G401 (cell line): ENCODE measurements at regions not wholly inside any gene's neighbourhood (a gene's known extent, or its start where the extent isn't known, plus 50 kb on each side); places are given as distances from the start of the nearest gene placed in this dataset.

Source experiments
- DNase-seq: peaks from one replicate; pipeline ENCODE4 v3.0.0-alpha.2; 2015; ENCODE audit warnings: low spot score
- in situ Hi-C: cut with HindIII; loops from 2 replicates; pipeline ENCODE4 v1.10.0; 2016; ENCODE audit warnings: low sequenced_read_pairs, mixed read lengths

DNA sequence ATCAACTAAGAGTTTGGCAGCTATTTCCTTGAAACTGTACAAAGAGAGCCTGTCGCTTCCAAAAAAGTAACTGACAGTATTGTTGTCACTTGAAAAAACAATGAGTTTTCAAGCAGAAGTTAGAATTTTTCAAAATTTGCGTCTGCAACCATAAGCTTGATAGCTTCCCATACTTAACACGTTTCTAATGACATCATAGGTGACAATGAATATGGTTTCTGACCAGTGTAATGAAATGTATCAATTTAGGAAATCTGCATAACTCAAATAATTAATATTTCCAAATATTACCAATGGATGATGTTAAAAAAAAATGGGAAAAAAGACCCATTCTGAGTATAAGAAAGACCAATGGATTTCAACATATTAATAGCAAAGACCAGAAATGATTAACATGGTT is 165.4 kb upstream of the CRY1 start:
- DNase-seq: no peak
- in situ Hi-C loops: no loop called here

- DNase-seq: no peak
- in situ Hi-C loops: no loop called here
Observed at GRCh38 chr12:107263980-107264379, 170.6 kb upstream of the CRY1 start.

DNA sequence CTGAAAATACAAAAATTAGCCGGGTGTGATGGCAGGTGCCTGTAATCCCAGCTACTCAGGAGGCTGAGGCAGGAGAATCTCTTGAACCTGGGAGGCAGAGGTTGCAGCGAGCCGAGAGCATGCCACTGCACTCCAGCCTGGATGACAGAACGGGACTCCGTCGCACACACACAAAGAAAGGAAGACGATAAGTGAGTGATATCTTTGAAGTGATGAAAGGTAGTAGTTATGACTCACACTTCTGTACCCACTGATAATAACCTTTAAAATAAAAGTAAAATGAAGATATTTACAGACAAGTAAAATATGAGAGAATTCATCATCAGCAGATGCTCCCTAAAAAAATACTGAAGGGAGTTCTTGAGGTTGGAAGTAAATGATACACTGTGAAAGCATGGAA is 171.3 kb upstream of the CRY1 start:
- in situ Hi-C loops: no loop called here

DNA sequence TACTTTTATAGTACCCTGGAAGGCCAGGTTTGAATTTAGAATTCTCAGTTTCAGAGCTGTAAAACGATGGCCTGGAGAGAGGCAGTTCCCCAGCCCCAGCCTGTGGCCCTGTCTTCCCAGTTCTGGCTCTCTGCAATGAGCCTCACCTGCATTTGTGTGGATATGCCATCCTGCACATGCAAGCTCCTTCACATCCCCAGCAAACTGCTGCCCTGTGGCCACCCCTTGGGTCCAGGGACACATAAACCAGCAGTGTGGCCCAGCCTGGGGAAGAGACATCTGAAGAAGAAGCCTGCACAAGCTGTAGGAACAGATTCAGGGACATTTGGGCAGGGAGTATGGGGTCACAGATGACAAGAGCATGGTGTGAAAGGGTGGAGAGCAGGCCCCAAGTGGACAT is 174.3 kb upstream of the CRY1 start:
- no peak for DNase-seq
- in situ Hi-C loops: no loop called here

More for the DNA sequence above, 171.3 kb upstream of the CRY1 start:
- no peak for DNase-seq

DNA sequence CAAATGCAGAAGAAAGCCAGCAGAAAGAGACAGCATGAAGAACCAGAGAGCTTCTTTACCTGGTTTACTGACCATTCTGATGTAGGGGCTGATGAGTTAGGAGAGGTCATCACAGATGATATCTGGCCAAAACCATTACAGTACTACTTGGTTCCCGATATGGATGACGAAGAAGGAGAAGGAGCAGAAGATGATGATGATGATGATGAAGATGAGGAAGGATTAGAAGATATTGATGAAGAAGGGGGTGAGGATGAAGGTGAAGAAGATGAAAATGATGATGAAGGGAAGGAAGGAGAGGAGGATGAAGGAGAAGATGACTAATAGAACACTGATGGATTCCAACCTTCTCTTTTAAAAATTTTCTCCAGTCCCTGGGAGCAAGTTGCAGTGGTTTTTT is 178.2 kb upstream of the CRY1 start:
- DNase-seq: no peak

DNA sequence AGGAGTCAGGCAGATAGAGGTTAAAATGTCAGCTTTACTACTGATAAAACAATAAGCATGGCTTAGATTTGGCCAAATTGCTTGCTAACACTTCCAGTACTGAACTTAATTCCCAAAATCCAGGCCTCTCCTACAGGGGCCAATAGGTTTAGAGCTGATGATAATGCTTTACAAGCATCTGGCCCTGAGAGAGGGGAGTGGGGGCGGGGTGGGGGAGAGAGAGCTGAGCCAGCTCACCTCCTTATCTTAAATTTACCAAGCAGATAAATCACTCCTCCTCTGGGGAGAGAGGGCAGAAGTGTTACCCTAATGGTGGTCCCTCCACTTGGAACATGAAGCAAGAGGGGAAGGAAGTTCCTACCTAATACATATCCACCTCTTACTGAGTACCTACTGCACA is 182.2 kb upstream of the CRY1 start:
- no peak for DNase-seq
- in situ Hi-C loops: no loop called here

More for the DNA sequence above, 178.2 kb upstream of the CRY1 start:
- in situ Hi-C loops: no loop called here

DNA sequence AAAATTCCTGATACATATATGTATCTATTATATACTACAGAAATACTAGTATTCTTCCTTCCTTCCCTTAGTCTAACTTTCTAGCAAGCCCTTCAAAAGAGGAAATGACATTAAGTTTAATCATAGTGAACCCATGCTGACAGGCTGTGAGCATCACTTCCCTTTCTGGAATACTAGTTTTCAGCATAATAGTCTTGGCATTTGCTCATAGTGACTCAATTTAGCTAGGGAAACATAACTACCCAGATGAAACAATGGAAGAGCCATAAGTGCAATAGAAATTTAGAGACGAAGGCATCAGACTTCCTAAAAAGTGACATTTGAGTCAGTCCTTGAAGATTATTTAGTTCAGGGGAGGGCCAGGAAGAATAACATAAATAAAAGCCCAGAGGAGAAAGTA is 184.5 kb upstream of the CRY1 start:
- no peak for DNase-seq
- in situ Hi-C loops: no loop called here

DNA sequence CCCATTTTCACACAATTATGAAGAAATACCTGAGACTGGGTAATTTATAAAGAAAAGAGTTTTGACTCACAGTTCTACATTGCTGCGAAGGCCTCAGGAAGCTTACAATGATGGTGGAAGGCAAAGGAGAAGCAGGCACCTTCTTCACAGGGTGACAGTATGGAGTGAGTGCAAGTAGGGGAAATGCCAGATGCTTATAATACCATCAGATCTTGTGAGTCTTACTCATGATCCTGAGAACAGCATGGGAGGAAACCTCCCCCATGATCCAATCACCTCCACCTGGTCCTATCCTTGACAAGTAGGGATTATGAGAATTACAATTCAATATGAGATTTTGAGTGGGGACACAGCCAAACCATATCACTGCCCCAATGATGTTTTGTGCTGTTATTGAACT is 189.3 kb upstream of the CRY1 start:
- in situ Hi-C loops: no loop called here

GRCh38 chr12:107283652-107284051 is 190.3 kb upstream of the CRY1 start:
- no peak for DNase-seq
- in situ Hi-C loops: no loop called here

More for the DNA sequence above, 189.3 kb upstream of the CRY1 start:
- no peak for DNase-seq

DNA sequence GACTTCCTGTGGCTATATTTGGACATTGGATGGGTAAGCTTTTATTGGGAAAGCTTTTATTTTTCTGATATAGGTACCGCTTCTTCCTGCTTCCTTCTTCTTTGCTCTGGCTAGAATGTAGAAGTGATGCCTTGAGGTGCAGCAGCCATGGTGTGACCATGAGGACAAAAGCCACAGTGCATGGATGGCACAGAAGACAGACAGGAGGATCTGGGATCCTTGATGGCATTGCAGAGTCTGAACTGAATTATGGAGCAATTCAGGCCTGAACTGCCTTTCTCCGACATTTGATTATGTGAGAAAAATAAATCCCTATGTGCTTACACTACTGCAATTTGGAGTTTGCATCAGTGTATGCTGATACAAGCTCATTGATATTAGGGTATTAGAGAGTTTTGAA is 191.3 kb upstream of the CRY1 start:
- in situ Hi-C loops: no loop called here

DNA sequence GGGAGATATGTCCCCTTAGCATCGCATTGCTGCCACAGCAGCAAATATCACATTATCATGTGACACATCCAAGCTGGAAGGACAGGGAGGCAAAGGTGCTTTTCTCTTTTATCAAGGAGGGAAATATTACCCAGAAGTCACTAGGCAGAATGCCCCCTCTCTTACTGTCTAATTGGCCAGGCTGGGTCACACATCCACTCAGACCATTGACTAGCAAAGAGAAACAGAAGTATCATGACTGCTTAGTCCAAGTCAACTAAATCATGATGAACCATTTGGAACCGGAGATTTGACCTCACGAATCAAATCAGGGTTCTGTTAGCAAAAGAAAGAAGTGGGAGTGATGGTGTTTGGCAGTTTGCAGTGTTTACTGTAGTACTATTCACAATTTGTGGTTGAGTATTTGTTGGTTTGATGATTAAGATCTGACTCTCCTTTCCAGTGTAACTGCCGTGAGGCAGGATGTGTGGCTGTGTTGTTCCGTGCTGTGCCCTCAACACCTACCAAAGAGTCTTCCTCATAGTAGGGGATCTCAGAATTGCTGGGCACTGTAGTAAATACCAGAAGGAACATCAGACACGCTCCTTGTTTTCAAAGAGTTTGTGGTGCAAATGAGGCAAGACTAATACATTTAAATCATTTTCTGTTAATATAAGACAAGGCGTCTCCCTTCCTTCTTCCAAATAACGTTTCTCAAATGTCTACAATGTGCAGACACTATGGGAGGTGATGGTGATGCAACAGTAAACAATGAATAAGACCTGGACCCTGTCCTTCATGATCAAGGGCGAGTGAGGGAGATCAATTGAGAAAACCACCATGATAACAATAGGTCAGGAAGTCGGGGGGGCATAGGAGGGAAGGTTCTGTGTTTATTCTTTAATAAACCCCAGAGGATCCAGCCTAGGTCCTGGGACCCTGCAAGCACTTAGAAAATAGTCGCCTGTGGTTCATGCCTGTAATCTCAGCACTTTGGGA is 194.4 kb upstream of the CRY1 start:
- in situ Hi-C loops: no loop called here
- no peak for DNase-seq

More for the DNA sequence above, 191.3 kb upstream of the CRY1 start:
- no peak for DNase-seq

GRCh38 chr12:107288414-107289127 is 195.2 kb upstream of the CRY1 start:
- no peak for DNase-seq
- in situ Hi-C loops: no loop called here

- no peak for DNase-seq
- in situ Hi-C loops: no loop called here
Observed at GRCh38 chr12:107291018-107291417, 197.7 kb upstream of the CRY1 start.

DNA sequence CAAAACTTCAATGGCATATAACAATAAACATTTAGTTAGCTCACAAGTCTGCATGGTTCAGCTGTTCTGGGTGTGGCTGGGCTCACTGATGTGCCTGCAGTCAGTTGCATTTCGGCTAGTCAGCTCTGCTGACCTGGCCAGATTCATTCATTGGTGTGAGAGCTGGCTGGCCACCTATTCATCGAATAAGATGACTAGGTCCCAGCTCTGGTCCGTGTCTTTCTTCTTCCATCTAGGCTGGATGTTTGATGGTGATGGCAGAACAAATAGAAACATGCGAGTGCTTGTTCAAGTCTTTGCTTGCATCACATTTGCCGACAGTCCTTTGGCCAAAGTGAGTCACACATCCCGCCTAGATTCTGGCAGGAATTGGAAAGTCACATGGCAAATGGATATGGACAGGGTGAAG is 203.3 kb upstream of the CRY1 start:
- DNase-seq: no peak
- in situ Hi-C loops: no loop called here

GRCh38 chr12:107302649-107303341 is 209.4 kb upstream of the CRY1 start:
- no peak for DNase-seq
- in situ Hi-C loops: no loop called here

DNA sequence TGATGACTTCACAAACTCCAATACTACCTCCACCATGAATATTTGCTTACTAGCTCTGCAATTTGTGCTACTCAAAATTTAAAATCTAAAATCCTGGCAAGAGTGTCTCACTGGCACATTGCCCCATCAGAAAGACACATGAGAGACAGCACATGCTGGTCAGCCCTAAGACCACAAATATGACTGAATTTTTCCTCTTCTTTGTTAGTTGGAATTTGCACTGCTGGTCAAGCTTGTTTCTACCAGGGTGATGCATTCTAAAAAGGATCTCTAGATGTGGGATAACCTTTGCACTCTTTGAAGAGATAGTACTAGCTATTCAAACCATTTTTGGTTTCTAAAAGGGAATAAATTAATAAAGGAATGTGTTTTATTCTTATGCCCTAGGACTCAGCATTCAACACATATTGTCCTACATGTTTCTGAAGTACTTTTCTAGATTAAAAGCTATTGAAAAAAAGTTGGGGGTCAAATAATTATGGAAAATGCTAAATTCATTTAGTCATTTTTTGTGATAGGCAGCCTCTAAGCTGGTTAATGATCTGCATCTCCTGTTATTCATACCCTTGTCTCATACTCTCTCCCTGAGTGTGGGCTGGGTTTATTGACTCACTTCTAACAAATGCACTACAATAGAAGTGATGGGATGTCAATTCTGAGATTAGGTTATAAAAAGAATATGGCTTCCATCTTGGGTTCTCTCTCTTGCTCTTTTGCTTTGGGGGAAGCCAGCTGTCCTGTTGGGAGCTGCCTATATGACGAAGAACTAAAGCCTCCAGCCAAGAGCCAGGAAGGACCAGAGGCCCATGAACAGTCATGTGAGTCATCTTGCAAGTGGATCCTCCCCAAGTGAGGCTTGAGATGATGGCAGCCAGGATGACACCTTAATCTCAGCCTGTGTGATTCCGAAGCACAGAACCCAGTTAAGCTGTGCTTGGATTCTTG is 211.5 kb upstream of the CRY1 start:
- in situ Hi-C loops: no loop called here
- DNase-seq: no peak

- in situ Hi-C loops: no loop called here
Observed at GRCh38 chr12:107306141-107306659, 212.9 kb upstream of the CRY1 start.

GRCh38 chr12:107308310-107308709 is 215.0 kb upstream of the CRY1 start:
- DNase-seq: no peak
- in situ Hi-C loops: no loop called here

More at GRCh38 chr12:107306141-107306659, 212.9 kb upstream of the CRY1 start:
- DNase-seq: no peak
